Lower leg skin (tissue), 4 donors: ENCODE measurements at regions not wholly inside any gene's neighbourhood (a gene's known extent, or its start where the extent isn't known, plus 50 kb on each side); places are given as distances from the start of the nearest gene placed in this dataset.

ENCODE experiments used
- DNase-seq, 2 donors: peaks; one replicate each; pipeline ENCODE4 v3.0.0-alpha.2; 2019; ENCODE audit warnings: low spot score in 2 of 2
- H3K4me3 ChIP-seq: fragments of 200-600 bp; sonication (generic); 2 replicates; pipeline ENCODE4 v1.5.1; 2017; ENCODE audit warnings: mild to moderate bottlenecking, low read depth; ENCODE audit not compliant: poor library complexity, severe bottlenecking
- CTCF ChIP-seq, 3 donors: fragments of 450-650 bp; IDR thresholded peaks; one replicate each; pipeline ENCODE4 v1.5.1; 2016; ENCODE audit warnings: antibody characterized with exemption in 3 of 3, mild to moderate bottlenecking in 3 of 3, moderate library complexity in 2 of 3
- POLR2A ChIP-seq, 2 donors: fragments of 450-650 bp; IDR thresholded peaks; one replicate each; pipeline ENCODE4 v1.6.1; 2016 to 2017; ENCODE audit warnings: antibody characterized with exemption in 2 of 2, mild to moderate bottlenecking in 1 of 2, moderate library complexity in 1 of 2
- WGBS, 2 donors: methylation state at CpG; one replicate each; pipeline ENCODE4 v1.1.5; 2018; 5-methylcytosine and 5-hydroxymethylcytosine counted together
- intact Hi-C: fragments of 100-400 bp; cut with DNase I; formaldehyde crosslinking; loops from one replicate; pipeline ENCODE4 v1.15.0; 2023; ENCODE audit warnings: low total_unique reads

DNA sequence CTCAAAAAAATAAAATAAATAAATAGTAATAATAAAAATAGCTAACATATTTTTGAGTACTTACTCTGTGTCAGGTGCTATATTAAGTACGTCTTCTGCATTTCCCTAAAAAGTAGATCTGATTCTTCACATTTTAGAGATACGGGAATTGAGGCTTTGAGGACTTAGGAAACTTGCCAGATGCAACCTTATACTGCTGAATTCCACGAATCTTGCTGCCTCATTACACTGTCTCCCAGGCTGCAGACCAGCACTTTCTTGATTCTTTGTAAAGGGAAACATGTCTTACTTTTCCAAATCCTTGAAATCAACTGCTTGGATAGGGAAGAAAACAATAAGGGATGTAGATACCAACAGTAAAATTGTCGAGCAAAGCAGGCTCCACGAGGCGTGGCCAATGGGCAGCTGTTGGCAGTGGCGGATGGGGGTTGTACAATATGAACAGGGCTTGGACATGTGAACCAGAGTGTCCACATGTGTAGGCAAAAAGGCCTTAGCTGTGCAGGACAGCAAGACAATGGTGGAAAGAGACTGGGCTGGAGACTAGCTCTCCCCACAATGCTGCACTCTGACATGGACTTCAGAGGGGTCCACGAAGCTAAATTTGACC lies 124.3 kb upstream of the RAI14 start:
- no peak overlapping the region for H3K4me3 ChIP-seq
- intact Hi-C loops: no loop called here
- DNase-seq: no peak
- TF ChIP-seq POLR2A (IDR thresholded peaks at IDR 0.05) (no peak), CTCF (IDR thresholded peaks at IDR 0.05) (no peak)
- 74 to 76% methylated on average over 8 of the region's 8 CpGs for WGBS, 2 donors

GRCh38 chr5:34533582-34534522 lies 122.3 kb upstream of the RAI14 start:
- 46 to 49% methylated on average over 4 of the region's 4 CpGs for WGBS, 2 donors
- no peak overlapping the region for H3K4me3 ChIP-seq
- no peak for DNase-seq
- no peak for TF ChIP-seq CTCF (IDR thresholded peaks at IDR 0.05)
- no peak for TF ChIP-seq POLR2A (IDR thresholded peaks at IDR 0.05)
- intact Hi-C loops: no loop called here

DNA sequence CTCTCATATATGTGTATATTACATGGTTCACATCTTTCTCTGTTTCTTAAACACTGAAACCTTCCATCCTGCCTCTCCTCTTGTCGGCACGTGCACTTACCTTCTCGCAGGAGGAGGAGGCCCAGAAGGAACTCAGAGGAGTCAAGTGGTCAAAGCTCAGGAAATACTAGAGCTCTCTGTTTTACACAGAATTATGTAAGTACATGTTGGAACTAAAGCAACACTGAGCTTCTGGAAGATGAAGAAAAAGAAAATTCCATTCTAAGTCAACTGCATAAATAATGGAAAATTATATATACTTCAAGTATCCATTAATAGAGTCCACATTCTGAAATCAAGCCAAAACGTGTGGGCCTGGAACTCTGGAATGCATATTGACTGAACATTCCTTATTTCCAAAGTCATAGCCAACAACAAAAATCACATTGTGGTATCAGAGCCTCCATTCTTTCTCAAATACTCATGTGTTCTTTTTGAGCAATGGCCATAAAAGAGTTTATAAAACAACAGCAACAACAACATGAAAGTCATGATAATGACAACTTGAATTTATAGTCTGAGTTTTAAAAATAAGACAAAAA lies 121.5 kb upstream of the RAI14 start:
- H3K4me3 ChIP-seq: no peak overlapping the region
- TF ChIP-seq POLR2A (IDR thresholded peaks at IDR 0.05) (no peak), CTCF (IDR thresholded peaks at IDR 0.05) (no peak)
- DNase-seq: no peak
- intact Hi-C loops: no loop called here
- 64 to 69% methylated on average over 4 of the region's 4 CpGs for WGBS, 2 donors

GRCh38 chr5:34535433-34535832 lies 120.7 kb upstream of the RAI14 start:
- intact Hi-C loops: no loop called here
- H3K4me3 ChIP-seq: no peak overlapping the region
- 59 to 74% methylated on average over 1 of the region's 1 CpG for WGBS, 2 donors
- no peak for TF ChIP-seq POLR2A (IDR thresholded peaks at IDR 0.05)
- no peak for TF ChIP-seq CTCF (IDR thresholded peaks at IDR 0.05)
- no peak for DNase-seq

DNA sequence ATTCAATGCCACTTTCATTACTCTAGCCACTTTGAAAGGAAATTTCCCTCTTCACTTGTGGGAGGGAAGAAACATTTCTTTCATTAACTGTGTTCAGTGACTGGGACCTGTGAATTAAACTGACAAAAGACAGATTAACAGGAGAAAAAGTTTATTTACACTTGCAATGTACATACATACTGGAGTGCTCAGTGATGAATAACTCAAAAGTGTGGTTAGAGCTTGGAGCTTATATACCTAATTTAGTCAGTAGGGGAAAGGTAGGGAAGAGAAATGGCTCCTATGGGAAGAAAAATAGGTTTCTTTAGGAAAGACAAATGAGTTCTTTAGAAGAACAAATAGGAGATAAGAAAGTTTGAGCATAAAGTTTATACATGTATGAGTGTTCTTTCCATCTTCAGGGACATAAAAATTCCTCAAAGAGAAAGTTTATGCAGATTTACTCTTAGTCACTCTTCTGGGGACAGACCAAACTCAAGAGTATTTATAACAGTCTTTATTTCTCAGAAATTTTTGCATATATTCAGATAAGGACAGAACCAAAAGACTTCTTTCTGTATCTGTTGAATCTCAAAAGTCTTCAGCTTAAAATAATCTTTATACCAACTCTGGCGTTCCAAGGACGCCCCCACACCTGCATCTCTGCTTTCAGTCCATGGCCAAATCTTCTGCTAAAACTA lies 120.0 kb upstream of the RAI14 start:
- intact Hi-C loops: no loop called here
- H3K4me3 ChIP-seq: no peak overlapping the region
- TF ChIP-seq CTCF (IDR thresholded peaks at IDR 0.05): no peak
- no peak for TF ChIP-seq POLR2A (IDR thresholded peaks at IDR 0.05)
- 79 to 89% methylated on average over 2 of the region's 2 CpGs for WGBS, 2 donors
- no peak for DNase-seq
